22Rv1 (cell line): ENCODE measurements at regions not wholly inside any gene's neighbourhood (a gene's known extent, or its start where the extent isn't known, plus 50 kb on each side); places are given as distances from the start of the nearest gene placed in this dataset.

ENCODE experiments used
- ZFX ChIP-seq: fragments of 450-650 bp; IDR thresholded peaks from 2 replicates; pipeline ENCODE4 v1.6.1; 2017; ENCODE audit warnings: antibody characterized with exemption, borderline replicate concordance
- TF ChIP-seq, protein P1 (sequence below): fragments of 450-650 bp; IDR thresholded peaks from 2 replicates; pipeline ENCODE4 v1.5.1; 2017; ENCODE audit warnings: mild to moderate bottlenecking

DNA sequence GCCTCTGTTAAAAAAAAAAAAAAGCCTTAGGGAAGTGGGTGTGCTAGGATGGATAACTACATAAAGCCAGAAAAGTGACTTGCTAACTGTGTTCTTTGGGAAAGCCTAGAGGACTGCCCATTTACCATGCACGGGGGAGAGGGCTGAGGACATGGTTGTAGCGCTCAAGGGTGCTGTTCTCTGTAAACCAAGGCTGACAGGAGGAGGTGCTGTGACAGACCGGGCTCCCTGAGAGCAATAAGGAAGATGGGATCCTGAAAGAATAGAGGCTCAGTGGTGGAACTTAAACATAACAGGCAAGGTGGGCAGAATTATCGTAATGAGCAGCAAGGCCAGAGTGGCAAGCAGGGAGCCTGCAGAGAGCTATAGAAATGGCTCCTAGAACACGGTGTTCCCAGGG, 98.5 kb upstream of the DISP3 start:
- TF ChIP-seq, protein P1, sequence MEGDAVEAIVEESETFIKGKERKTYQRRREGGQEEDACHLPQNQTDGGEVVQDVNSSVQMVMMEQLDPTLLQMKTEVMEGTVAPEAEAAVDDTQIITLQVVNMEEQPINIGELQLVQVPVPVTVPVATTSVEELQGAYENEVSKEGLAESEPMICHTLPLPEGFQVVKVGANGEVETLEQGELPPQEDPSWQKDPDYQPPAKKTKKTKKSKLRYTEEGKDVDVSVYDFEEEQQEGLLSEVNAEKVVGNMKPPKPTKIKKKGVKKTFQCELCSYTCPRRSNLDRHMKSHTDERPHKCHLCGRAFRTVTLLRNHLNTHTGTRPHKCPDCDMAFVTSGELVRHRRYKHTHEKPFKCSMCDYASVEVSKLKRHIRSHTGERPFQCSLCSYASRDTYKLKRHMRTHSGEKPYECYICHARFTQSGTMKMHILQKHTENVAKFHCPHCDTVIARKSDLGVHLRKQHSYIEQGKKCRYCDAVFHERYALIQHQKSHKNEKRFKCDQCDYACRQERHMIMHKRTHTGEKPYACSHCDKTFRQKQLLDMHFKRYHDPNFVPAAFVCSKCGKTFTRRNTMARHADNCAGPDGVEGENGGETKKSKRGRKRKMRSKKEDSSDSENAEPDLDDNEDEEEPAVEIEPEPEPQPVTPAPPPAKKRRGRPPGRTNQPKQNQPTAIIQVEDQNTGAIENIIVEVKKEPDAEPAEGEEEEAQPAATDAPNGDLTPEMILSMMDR, result no peak
- TF ChIP-seq ZFX, result no peak
